Glomerular visceral epithelial cell (primary cell): ENCODE measurements at regions not wholly inside any gene's neighbourhood (a gene's known extent, or its start where the extent isn't known, plus 50 kb on each side); places are given as distances from the start of the nearest gene placed in this dataset.

Experiments used
- DNase-seq: peaks from one replicate; pipeline ENCODE4 v3.0.0-alpha.2; 2016; ENCODE audit errors: extremely low spot score

GRCh38 chr16:73306901-73307413 is 259.0 kb upstream of the ZFHX3 start:
- no peak for DNase-seq

DNA sequence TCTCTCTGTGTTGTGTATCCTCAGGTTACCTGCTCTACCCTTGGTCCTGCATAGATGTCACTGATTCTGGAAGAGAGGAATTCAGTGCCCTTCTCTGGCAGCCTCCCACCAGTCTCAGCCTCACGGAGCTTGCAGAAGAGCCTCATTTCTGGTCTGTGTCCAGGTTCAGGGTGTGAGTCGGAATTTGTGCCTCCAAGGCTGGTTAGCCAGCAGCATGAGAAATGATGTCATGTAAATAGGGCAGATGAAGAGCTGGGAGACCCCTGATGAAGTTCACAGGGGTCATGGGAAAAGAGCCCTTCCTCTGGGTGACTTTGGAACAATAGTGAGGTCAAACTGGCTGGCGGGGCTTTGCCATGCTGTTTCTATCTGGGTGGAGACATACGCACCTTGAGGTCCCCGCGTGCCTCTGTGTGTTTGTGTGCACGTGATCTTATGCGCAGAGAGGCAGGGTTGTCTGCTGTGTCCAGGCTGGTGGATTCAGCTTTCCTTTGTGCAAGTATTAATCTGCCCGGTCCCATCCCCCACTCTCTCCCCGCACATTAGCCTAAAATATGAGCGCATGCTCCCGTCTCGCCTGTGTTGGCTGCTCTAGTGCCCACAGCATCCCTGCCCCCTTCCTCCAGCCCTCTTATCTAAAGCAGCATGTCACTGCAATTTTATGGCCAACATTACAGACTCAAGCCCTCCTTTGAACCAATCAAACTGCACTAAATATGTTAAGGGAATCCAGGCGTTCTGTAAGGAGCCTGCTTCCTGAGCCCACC is 256.3 kb upstream of the ZFHX3 start:
- no peak for DNase-seq

- no peak for DNase-seq
Measured at GRCh38 chr16:73302942-73303341, 255.0 kb upstream of the ZFHX3 start.

GRCh38 chr16:73301984-73302383 is 254.1 kb upstream of the ZFHX3 start:
- DNase-seq: no peak

DNA sequence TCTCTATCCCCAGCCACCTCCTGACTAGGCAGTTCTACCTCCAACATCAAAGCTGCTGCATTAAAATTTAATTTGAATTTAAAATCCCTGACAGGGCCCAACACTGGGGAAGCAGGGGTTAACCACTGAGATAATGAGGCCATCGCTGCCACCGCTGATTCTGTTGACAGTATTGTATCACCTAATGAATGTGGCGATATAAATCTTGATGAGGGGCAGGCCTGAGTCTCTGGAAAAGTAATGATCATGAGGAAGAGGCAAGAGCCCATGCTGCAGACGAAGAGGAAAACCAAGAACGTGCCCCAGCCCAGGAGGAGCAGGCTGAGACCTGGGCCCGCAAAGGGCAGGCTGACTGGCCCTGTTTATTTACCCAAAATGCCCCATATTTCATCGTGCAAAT is 251.4 kb upstream of the ZFHX3 start:
- DNase-seq: no peak

DNA sequence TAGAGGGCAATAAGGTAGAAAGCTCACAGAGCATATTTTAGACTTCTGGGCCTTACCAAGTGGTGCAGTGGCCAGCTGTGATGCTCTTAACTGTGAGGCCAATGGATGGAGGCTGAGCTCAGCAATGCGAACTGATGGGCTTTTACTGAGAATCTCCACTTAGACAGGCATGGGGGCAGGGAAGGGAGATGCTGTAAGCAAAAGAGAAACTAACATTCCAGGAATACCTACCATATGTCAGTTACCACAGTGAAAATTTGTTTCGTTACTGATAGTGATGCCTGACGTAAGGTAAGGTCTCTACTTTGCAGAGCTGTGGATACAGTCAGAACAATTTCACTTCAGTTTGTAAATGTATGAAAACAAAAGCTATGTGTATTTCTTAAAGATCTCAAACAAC is 250.6 kb upstream of the ZFHX3 start:
- peak; percentile 37 for DNase-seq

DNA sequence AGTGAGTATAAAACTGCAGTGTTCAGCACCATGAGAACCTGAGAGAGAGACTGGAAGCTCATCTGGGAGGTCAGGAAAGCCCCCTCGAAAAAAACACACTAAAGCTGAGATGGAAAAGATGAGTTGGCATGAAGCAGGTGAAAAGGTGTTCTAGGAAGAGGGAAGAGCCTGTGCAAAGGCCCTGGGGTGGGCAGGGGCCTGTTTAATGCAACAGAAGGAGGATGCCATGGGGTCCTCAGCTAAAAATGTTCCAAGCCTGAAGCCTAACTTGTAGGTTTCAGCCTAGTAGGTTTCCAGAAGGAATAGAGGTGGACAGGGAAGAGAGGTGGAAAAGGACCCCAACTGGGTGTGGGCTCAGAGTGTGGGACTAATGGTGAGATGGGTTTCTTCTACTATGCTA is 242.3 kb upstream of the ZFHX3 start:
- DNase-seq: no peak

GRCh38 chr16:73289232-73289631 is 241.3 kb upstream of the ZFHX3 start:
- no peak for DNase-seq

- no peak for DNase-seq
Measured at GRCh38 chr16:73288520-73288919, 240.6 kb upstream of the ZFHX3 start.

GRCh38 chr16:73287859-73288405 is 240.0 kb upstream of the ZFHX3 start:
- DNase-seq: no peak

GRCh38 chr16:73286346-73287267 is 238.7 kb upstream of the ZFHX3 start:
- no peak for DNase-seq

GRCh38 chr16:73285436-73286201 is 237.7 kb upstream of the ZFHX3 start:
- no peak for DNase-seq

DNA sequence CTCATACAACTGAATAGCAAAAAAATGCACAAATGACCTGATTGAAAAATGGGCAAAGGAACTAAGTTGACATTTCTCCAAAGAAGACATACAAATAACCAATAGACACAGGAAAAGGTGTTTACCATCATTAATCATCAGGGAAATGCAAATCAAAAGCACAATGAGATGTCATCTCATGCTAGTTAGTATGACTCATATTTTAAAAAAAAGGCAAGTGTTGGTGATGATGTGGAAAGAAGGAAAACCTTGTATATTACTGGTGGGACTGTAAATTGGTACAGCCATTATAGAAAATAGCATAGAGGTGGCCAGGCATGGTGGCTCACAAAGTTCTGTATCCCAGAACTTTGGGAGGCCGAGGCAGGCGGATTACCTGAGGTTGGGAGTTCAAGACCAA is 232.5 kb upstream of the ZFHX3 start:
- DNase-seq: no peak

DNA sequence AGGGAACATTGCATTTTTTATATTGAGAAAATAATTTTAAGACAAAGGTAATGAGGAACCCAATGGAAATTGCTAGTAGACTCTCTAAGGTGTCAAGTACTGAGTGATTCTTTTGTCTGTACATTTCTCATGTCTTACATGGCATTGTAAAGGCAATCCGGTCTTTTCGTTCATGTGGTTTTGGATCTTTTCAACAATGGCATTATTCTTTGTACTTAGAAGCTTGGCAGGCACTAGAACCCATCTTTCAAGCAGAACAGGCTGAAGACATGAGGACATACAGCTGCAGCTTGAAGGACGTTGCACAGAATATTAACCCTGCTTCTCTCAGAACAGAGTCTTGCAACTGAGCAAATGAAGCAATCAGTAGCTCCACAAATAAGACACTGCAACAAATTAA is 231.5 kb upstream of the ZFHX3 start:
- DNase-seq: no peak

DNA sequence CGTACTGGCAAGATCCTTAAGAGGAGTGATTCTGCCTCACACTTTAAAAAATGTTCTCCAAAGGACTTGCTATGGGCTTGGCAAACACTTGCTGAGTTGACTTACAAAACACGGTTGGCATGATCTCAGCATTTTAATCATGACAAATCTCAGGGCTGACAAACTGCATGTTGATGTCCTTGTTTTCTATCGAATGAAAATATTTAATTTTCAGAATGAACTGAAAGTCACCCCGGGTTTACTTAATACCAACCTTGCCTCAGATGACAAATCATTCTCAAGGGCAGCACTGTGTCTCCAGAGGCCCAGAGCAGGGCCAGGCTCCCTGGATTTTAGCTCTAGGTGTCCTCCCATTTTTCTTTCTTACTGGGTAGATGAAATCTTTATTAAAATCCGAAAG is 229.1 kb upstream of the ZFHX3 start:
- DNase-seq: no peak

GRCh38 chr16:73275448-73275847 is 227.5 kb upstream of the ZFHX3 start:
- no peak for DNase-seq

GRCh38 chr16:73275024-73275423 is 227.1 kb upstream of the ZFHX3 start:
- no peak for DNase-seq

DNA sequence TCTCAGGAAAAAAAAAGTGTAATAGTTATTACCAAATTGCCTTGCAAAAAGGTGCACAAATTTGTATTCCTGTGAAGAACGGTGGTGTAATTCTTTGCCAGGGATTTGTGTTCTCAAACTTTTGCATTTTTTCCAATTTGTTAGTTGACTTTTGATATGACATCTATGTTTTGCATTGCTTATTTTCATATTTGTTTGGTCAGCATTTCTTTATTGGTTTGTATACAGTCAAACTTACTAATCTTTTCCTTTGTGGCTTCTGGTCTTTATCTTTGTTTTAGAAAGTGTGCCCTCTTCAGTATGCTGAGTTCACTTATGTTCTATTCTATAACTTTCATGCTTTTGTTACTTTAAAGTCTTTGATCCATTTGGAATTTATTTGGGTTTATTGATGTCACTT is 226.2 kb upstream of the ZFHX3 start:
- no peak for DNase-seq

- no peak for DNase-seq
Measured at GRCh38 chr16:73268366-73268993, 220.6 kb upstream of the ZFHX3 start.

GRCh38 chr16:73265935-73266334 is 218.0 kb upstream of the ZFHX3 start:
- DNase-seq: no peak

GRCh38 chr16:73265124-73265837 is 217.4 kb upstream of the ZFHX3 start:
- DNase-seq: no peak
